HepG2 (cell line): ENCODE measurements at regions not wholly inside any gene's neighbourhood (a gene's known extent, or its start where the extent isn't known, plus 50 kb on each side); places are given as distances from the start of the nearest gene placed in this dataset.

Source experiments
- ATAC-seq: fragments of 200-7000 bp; cut with Tn5 transposase; 3 replicates; pipeline ENCODE4 v1.9.1; 2020; ENCODE audit warnings: mild to moderate bottlenecking, moderate library complexity
- BruUV-seq: library from RNA; stranded (reverse); fragments of 400-500 nt; replicated peaks from 2 replicates; lab custom pipeline; 2021; lab: Mats Ljungman, UMichigan
- CTCF ChIA-PET: fragments of 300-600 bp; formaldehyde crosslinking; extraction: SDS; loops from one replicate; lab custom pipeline; 2021; ENCODE audit warnings: low total read pairs, inconsistent platforms, low intra/inter-chr PET ratio; lab: Yijun Ruan, JAX
- POLR2A ChIA-PET: fragments of 350-600 bp; sonication (Branson Sonifier 250); formaldehyde crosslinking; loops from one replicate; lab custom pipeline; 2020; ENCODE audit warnings: antibody characterized with exemption, inconsistent platforms; lab: Yijun Ruan, JAX
- DNase-seq: peaks from one replicate; pipeline ENCODE4 v3.0.0-alpha.2; 2015; ENCODE audit warnings: low spot score
- FAIRE-seq: peaks from 3 replicates; lab custom pipeline; 2011; peaks lifted over from hg19 to GRCh38; lab: Jason Lieb, UNC
- H2AFZ ChIP-seq: one replicate; pipeline ENCODE4 v1.6.1; 2011; ENCODE audit warnings: low read length, inconsistent platforms
- H3K27ac ChIP-seq: fragments of 300-600 bp; 3 replicates; pipeline ENCODE4 v1.8.0; 2011; ENCODE audit warnings: mixed run types, mild to moderate bottlenecking, mixed read lengths, low read length, inconsistent platforms; ENCODE audit not compliant: insufficient read depth; ENCODE audit errors: extremely low read length
- H3K27me3 ChIP-seq, 2 experiments: fragments of 200-600 bp in 1 of 2; 2 replicates in 1 of 2; 3 replicates in 1 of 2; pipeline versions ENCODE4 v1.6.0 to v1.8.0; 2011; ENCODE audit warnings: low read length in 2 of 2, mild to moderate bottlenecking in 2 of 2, moderate library complexity in 2 of 2, inconsistent platforms in 1 of 2; ENCODE audit not compliant: insufficient read depth in 2 of 2, control insufficient read depth in 1 of 2
- H3K36me3 ChIP-seq, 2 experiments: fragments of 200-600 bp in 1 of 2; replicated peaks in 1 of 2; 2 replicates in 1 of 2; 3 replicates in 1 of 2; pipeline versions ENCODE4 v1.5.1 to v1.8.0; 2011; ENCODE audit warnings: low read length in 2 of 2, inconsistent platforms in 1 of 2; ENCODE audit not compliant: insufficient read depth in 2 of 2, control insufficient read depth in 1 of 2
- H3K4me1 ChIP-seq: 2 replicates; pipeline ENCODE4 v1.5.1; 2012; ENCODE audit warnings: low read length, inconsistent platforms; ENCODE audit not compliant: insufficient read depth
- H3K4me2 ChIP-seq: 2 replicates; pipeline ENCODE4 v1.6.0; 2011; ENCODE audit warnings: low read depth, low read length, inconsistent platforms
- H3K4me3 ChIP-seq, 3 experiments: fragments of 200-600 bp in 1 of 3; sonication (generic), shearing (Covaris generic) in 1 of 3; replicated peaks in 1 of 3; 2 replicates each; pipeline ENCODE4 v1.5.1; 2011 to 2016; ENCODE audit warnings: low read length in 3 of 3, inconsistent platforms in 2 of 3, low read depth in 2 of 3, mild to moderate bottlenecking in 2 of 3, control low read depth in 1 of 3, mixed read lengths in 1 of 3; ENCODE audit not compliant: insufficient read depth in 1 of 3
- H3K79me2 ChIP-seq: one replicate; pipeline ENCODE4 v1.6.1; 2011; ENCODE audit warnings: low read length, inconsistent platforms; ENCODE audit not compliant: insufficient read depth
- H3K9ac ChIP-seq: 2 replicates; pipeline ENCODE4 v1.6.0; 2011; ENCODE audit warnings: mild to moderate bottlenecking, low read depth, low read length, inconsistent platforms; ENCODE audit not compliant: insufficient read depth
- H3K9me3 ChIP-seq: 2 replicates; pipeline ENCODE4 v1.5.1; 2012; ENCODE audit warnings: mild to moderate bottlenecking, low read length
- H4K20me1 ChIP-seq: 2 replicates; pipeline ENCODE4 v1.6.0; 2011; ENCODE audit warnings: inconsistent platforms, mild to moderate bottlenecking, low read length, moderate library complexity; ENCODE audit not compliant: insufficient read depth
- AKNA ChIP-seq: sonication (generic); formaldehyde crosslinking; IDR thresholded peaks from 2 replicates; pipeline ENCODE4 v1.4.0; 2020; ENCODE audit warnings: missing genetic modification reagents, borderline replicate concordance
- ESRRA ChIP-seq: sonication (generic); formaldehyde crosslinking; IDR thresholded peaks from 2 replicates; pipeline ENCODE4 v1.5.1; 2020; ENCODE audit warnings: mild to moderate bottlenecking, low read depth, missing genetic modification reagents
- NFYB ChIP-seq: sonication (generic); formaldehyde crosslinking; IDR thresholded peaks from 2 replicates; pipeline ENCODE4 v1.4.0; 2020; ENCODE audit warnings: missing genetic modification reagents
- ZNF580 ChIP-seq: IDR thresholded peaks from 2 replicates; pipeline ENCODE4 v1.6.1; 2016; ENCODE audit warnings: low read depth, borderline replicate concordance
- ZNF773 ChIP-seq: sonication (generic); formaldehyde crosslinking; IDR thresholded peaks from 2 replicates; pipeline ENCODE4 v1.4.0; 2020; ENCODE audit warnings: missing genetic modification reagents, borderline replicate concordance
- WGBS: methylation state at CpG from one replicate; pipeline ENCODE4 v1.1.6; 2017; ENCODE audit warnings: low lambda C conversion rate; 5-methylcytosine and 5-hydroxymethylcytosine counted together
- in situ Hi-C: cut with HindIII; loops from 2 replicates; pipeline ENCODE4 v1.10.0; 2017; ENCODE audit warnings: low pct_unique_long_range_greater_than_20kb; ENCODE audit not compliant: extremely low pct_ligation_motif_present
- intact Hi-C: fragments of 100-400 bp; cut with micrococcal nuclease; formaldehyde crosslinking; loops from one replicate; pipeline ENCODE4 v1.10.0; 2022; ENCODE audit not compliant: unreplicated experiment

DNA sequence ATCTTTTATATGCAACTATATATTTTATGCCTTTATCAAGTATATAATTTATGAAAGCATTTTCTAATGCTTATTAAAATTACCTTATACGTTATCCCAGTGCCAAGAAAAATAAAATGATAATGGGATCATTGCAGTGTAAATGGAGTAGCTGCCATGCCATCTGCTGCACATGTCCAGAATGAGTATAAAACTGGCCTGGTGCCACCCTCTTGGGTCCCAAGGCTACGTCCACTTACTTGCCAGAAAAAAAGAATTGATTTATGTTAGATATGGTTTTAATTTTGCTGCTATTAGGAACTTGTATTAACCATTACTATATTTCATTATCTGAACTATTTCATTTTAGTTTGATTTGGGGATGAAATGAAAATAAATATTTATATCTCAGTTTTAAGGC lies 1127.1 kb upstream of the CNTN5 start:
- no peak for ATAC-seq
- FAIRE-seq, result no peak
- 4% methylated on average over 2 of the region's 2 CpGs for WGBS
- DNase-seq, result no peak
- BruUV-seq, result no TSS peak
- intact Hi-C loops, result no loop called here
- no peaks in the 10 kb centered on the region for H3K27me3 ChIP-seq
- H3K9me3 ChIP-seq, result no peaks in the 10 kb centered on the region
- no peak overlapping the region for H3K4me2 ChIP-seq
- no peaks in the 10 kb centered on the region for H4K20me1 ChIP-seq
- H3K79me2 ChIP-seq, result no peaks in the 10 kb centered on the region
- no peaks in the 10 kb centered on the region for H3K4me1 ChIP-seq
- in situ Hi-C loops, result no loop called here
- TF ChIP-seq ESRRA (CRISPR knock-in tag), result no peak
- no peak for TF ChIP-seq ZNF580 (CRISPR knock-in tag)
- TF ChIP-seq NFYB (CRISPR knock-in tag), result no peak
- TF ChIP-seq AKNA (CRISPR knock-in tag), result no peak
- TF ChIP-seq ZNF773 (CRISPR knock-in tag), result no peak
- ChIA-PET CTCF (no interaction called here), POLR2A (no interaction called here)
- no peak overlapping the region for H3K27ac ChIP-seq
- H3K36me3 ChIP-seq, result no peaks in the 10 kb centered on the region
- H3K9ac ChIP-seq, result no peak overlapping the region
- H2AFZ ChIP-seq, result no peak overlapping the region
- H3K4me3 ChIP-seq, result no peak overlapping the region
